ENCODE measurements at regions not wholly inside any gene's neighbourhood (a gene's known extent, or its start where the extent isn't known, plus 50 kb on each side); places are given as distances from the start of the nearest gene placed in this dataset.

GRCh38 chr11:87924125-87924524 is 251.1 kb downstream of the RAB38 start:
- ChIA-PET CTCF (ENCODE audit: partially characterized antibody) (no interaction called here), POLR2A (ENCODE audit: partially characterized antibody) (no interaction called here)
- no peaks in the 10 kb centered on the region for H3K23me2 ChIP-seq (ENCODE audit: low read depth, low read length)

More at GRCh38 chr11:87924125-87924524, 251.1 kb downstream of the RAB38 start:
- no peak overlapping the region for H3K18ac ChIP-seq (ENCODE audit: extremely low read depth, low read length)
- no peaks in the 10 kb centered on the region for H3K27me3 ChIP-seq (replicated peaks in 1 of 4; ENCODE audit: control insufficient read depth in 3 of 4, extremely low read depth in 1 of 4, insufficient read depth in 3 of 4, low read length in 3 of 4)
- H2BK120ac ChIP-seq (replicated peaks; ENCODE audit: low read depth, low read length) = no peak overlapping the region
- no peaks in the 10 kb centered on the region for H3K36me3 ChIP-seq (ENCODE audit: control insufficient read depth in 2 of 4, insufficient read depth in 4 of 4, low read length in 3 of 4)
- no peak overlapping the region for H4K5ac ChIP-seq (ENCODE audit: insufficient read length, low read depth, low read length)
- no peak overlapping the region for H3K23ac ChIP-seq (ENCODE audit: insufficient read length)
- H3K4ac ChIP-seq (replicated peaks; ENCODE audit: insufficient read length, low read depth, low read length) = no peak overlapping the region
- H2BK15ac ChIP-seq (ENCODE audit: low read length) = no peak overlapping the region
- no peak overlapping the region for H2BK12ac ChIP-seq (ENCODE audit: low read depth, low read length)
- H2BK5ac ChIP-seq (ENCODE audit: low read depth, low read length) = no peak overlapping the region
- H3K4me3 ChIP-seq (ENCODE audit: extremely low read depth in 1 of 4, insufficient read depth in 2 of 4, low read depth in 3 of 4, low read length in 4 of 4) = no peak overlapping the region
- H3K9me3 ChIP-seq (ENCODE audit: insufficient read depth in 2 of 2, low read depth in 1 of 2, low read length in 1 of 2) = no peaks in the 10 kb centered on the region
- H2BK20ac ChIP-seq (ENCODE audit: low read length) = no peak overlapping the region
- H3K9ac ChIP-seq (replicated peaks in 1 of 4; ENCODE audit: extremely low read depth in 1 of 4, low read depth in 3 of 4, low read length in 3 of 4) = no peak overlapping the region
- H3K79me2 ChIP-seq (ENCODE audit: control insufficient read depth in 1 of 2, insufficient read depth in 2 of 2, low read length in 2 of 2) = no peaks in the 10 kb centered on the region
- no peaks in the 10 kb centered on the region for H3K79me1 ChIP-seq (ENCODE audit: low read depth, low read length)
- FAIRE-seq (no peak), DNase-seq (ENCODE audit: low read depth in 1 of 2, low spot score in 2 of 2) (no peak)
- H4K91ac ChIP-seq (replicated peaks; ENCODE audit: insufficient read length, low read length) = no peak overlapping the region
- no peak overlapping the region for H2AK5ac ChIP-seq (ENCODE audit: low read depth, low read length)
- H3K4me2 ChIP-seq (ENCODE audit: insufficient read depth in 1 of 2, low read depth in 2 of 2, low read length in 2 of 2) = no peak overlapping the region
- no peaks in the 10 kb centered on the region for H4K20me1 ChIP-seq (replicated peaks in 1 of 2; ENCODE audit: control insufficient read depth in 1 of 2, insufficient read depth in 2 of 2, low read length in 2 of 2)
- 81% methylated on average over 1 of the region's 1 CpG; no CpG with 5 or more reads in 1 of the 2 experiments for WGBS, 2 experiments (ENCODE audit: extremely low coverage in 1 of 2, insufficient coverage in 1 of 2, insufficient read length in 1 of 2, insufficient replicate concordance in 2 of 2, low coverage in 1 of 2, low lambda C conversion rate in 2 of 2, missing lambda C conversion rate in 1 of 2)
- H3K56ac ChIP-seq (replicated peaks; ENCODE audit: insufficient read length, low read depth, low read length) = no peak overlapping the region
- H2AFZ ChIP-seq (ENCODE audit: low read length) = no peak overlapping the region
- H3K27ac ChIP-seq (ENCODE audit: low read depth, low read length) = no peak overlapping the region
- H3K4me1 ChIP-seq (replicated peaks in 1 of 4; ENCODE audit: control insufficient read depth in 3 of 4, insufficient read depth in 4 of 4, low read length in 3 of 4) = 0 out of 7 replicates have a peak, but pooled peaks cover 0 to 3% (median 0%) of the 10 kb centered on the region in 4 experiments
- no peak overlapping the region for H3K14ac ChIP-seq (ENCODE audit: insufficient read length)
- TF ChIP-seq ZNF274 (IDR thresholded peaks at IDR 0.05; ENCODE audit: borderline replicate concordance, extremely low read depth, low read length) = no peak
- no peak for TF ChIP-seq CBX5 (IDR thresholded peaks at IDR 0.05; ENCODE audit: low read depth, low read length)
- TF ChIP-seq JUN (IDR thresholded peaks at IDR 0.05; ENCODE audit: low read depth, low read length) = no peak
- TF ChIP-seq MAFK (IDR thresholded peaks at IDR 0.05; ENCODE audit: low read depth, low read length) = no peak
- no peak for TF ChIP-seq KDM1A (IDR thresholded peaks at IDR 0.05; ENCODE audit: borderline replicate concordance, low read length)
- H4K8ac ChIP-seq (ENCODE audit: extremely low read depth, insufficient read depth, low read length) = no peak overlapping the region
